AML-193 (cell line): ENCODE measurements at regions not wholly inside any gene's neighbourhood (a gene's known extent, or its start where the extent isn't known, plus 50 kb on each side); places are given as distances from the start of the nearest gene placed in this dataset.
A peak's percentile ranks its signal among the peaks of the same experiment; 100 is the strongest.
"Not testable (repeated sequence)": the region's sequence is repeated elsewhere in the genome, so short reads cannot be mapped to it uniquely, and the experiment has no call there.

Experiments used
- DNase-seq, 2 experiments: peaks; one replicate each; lab custom pipeline; 2025; lab: John Stamatoyannopoulos, UW

GRCh38 chr9:11144746-11145145 lies 531.9 kb upstream of the PTPRD start:
- DNase-seq, result no peak

- no peak for DNase-seq
These were observed 535.4 kb upstream of the PTPRD start for GRCh38 chr9:11148189-11148588.

DNA sequence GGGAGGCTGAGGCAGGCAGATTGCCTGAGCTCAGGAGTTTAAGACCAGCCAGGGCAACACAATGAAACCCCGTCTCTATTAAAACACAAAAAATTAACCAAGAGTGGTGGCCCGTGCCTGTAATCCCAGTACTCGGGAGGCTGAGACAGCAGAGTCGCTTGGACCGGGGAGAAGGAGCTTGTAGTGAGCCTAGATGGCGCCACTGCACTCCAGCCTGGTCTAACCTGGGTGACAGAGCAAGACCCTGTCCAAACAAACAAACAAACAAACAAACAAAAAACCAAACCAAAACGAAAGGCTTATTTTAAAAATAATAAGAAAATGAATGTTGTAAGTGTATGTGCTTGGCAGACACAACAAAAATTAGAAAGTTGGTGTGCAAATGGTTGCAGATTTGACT lies 536.3 kb upstream of the PTPRD start:
- DNase-seq, result no peak

DNA sequence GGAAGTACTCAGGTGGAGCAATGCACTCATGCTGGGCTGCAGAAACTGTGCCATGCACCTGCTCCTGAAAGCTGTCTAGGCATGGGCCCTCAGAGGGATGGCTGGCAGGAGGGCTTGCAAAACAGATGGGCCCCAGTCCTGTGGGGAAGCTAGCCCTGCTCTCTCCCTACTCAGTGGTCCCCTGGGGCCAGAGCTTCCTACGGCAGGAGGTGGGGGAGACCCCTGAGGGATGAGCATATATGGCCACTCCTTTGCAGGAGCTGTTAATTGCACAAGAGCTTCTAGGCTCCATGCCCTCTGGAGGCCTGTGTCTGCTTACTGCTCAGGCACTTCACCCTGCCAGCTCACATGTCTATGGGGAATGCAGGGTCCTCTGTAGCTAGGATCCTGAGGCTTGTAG lies 545.3 kb upstream of the PTPRD start:
- DNase-seq, result no peak

- DNase-seq, result no peak
These were observed 545.9 kb upstream of the PTPRD start for GRCh38 chr9:11158676-11159075.

DNA sequence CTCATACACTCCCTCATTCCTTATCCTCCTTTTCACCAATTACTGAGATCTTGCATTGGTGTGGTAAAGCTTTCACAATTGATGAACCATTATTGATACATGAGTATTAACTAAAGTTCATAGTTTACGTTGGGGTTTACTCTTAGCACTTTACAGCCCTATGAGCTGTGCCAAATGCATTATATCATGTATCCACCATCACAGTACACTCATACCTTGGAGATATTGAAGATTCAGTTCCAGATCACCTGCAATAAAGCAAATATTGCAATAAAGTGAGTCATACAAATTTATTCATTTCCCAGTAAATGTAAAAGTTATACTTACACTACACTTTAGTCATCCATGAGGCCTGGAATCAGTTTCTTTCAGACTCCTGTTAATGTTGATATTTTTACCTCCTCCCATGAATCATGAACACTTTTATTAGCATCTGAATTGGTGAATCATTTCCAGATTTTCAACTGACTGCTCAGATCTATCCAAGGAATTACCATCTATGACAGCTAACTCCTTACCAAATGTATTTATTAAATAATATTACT lies 546.6 kb upstream of the PTPRD start:
- DNase-seq, result no peak

DNA sequence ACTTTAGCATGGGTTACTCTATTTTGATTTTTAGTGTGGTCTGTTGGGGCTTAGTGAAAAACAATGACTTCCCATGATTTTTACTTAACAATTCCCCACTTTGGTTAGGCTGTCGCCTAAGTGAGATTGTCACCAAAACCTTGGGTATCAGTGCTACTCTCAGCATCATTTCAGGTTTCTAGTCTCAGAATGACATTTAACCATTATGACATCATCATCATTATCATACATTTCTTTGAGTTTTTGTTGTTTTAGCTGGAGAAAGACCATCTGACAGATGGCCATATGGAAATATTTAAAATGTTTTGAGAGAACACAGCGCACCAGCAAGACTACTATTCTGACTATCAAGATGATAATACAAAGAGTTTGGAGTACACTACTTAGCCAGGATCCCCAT lies 551.0 kb upstream of the PTPRD start:
- no peak for DNase-seq

DNA sequence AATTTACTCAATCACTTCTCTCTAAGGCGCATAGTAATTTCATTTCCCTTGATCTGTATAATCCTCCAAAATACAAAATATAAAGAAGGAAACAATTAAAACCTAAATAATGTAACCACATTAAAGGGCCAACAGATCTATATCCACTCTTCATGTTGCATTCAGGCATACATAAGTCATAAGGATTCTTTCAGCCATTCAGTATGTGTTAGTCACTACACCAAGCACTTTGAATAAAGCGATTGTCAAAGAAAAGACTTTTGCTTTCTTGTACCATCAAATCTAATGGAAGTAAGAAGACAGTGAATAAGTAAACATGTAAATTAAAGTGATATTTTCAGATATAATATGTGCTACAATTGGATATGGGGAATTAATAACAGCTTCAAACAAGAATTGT lies 569.2 kb upstream of the PTPRD start:
- no peak for DNase-seq

GRCh38 chr9:11190719-11191118 lies 577.9 kb upstream of the PTPRD start:
- DNase-seq, result no peak

GRCh38 chr9:11192993-11193392 lies 580.2 kb upstream of the PTPRD start:
- no peak for DNase-seq

- no peak for DNase-seq
These were observed 581.4 kb upstream of the PTPRD start for GRCh38 chr9:11194246-11194645.

DNA sequence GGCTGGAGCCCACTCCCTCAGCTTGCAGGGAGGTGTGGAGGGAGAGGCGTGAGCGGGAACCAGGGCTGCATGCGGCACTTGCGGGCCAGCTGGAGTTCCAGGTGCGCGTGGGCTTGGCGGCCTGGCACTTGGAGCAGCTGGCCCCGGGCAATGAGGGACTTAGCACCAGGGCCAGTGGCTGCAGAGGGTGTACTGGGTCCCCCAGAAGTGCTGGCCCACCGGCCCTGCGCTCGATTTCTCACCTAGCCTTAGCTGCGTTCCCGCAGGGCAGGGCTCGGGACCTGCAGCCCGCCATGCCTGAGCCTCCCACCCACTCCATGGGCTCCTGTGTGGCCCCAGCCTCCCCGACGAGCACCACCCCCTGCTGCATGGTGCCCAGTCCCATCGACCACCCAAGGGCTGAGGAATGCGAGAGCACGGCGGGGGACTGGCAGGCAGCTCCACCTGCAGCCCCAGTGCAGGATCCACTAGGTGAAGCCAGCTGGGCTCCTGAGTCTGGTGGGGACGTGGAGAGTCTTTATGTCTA lies 584.1 kb upstream of the PTPRD start:
- not testable (repeated sequence) for DNase-seq

DNA sequence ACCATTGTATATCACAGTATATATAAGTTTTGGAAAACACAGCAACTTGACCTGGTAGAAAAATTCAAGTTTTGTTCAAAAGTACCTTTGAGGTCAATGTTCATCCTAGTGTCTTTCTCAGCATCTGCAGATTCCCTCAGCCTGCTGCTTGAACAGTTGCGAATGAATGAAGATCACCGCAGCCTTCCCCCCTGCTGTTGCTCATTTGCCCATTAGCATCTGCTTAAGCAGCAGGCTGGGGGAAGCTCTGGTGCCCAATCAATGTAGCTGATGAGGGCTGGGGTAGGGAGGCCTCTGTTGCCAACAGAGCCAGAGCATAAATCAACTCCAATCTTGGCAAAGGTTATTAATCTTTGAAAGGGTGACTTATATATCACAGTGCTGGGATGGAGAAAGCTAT lies 586.5 kb upstream of the PTPRD start:
- DNase-seq, result no peak

- no peak for DNase-seq
These were observed 591.7 kb upstream of the PTPRD start for GRCh38 chr9:11204521-11204920.

DNA sequence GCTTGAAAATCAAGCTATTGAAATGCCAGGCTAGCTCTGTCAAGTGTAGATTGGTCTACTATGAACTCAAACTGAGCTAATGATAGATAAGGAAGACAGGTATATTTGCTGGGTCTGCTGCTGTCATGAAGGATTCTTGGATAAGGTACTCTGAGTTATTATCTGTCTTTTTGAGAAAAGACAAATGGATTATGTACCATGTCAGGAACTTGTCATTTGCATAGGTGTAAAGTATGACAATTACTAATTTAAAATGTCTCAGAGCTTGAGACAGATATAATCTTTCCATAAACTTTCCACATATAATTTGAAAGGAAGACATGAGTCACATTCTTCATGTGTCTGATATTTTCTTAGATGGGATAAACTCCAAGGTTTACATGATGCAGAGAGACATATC lies 594.1 kb upstream of the PTPRD start:
- no peak for DNase-seq

GRCh38 chr9:11233696-11234095 lies 620.9 kb upstream of the PTPRD start:
- DNase-seq, result no peak

DNA sequence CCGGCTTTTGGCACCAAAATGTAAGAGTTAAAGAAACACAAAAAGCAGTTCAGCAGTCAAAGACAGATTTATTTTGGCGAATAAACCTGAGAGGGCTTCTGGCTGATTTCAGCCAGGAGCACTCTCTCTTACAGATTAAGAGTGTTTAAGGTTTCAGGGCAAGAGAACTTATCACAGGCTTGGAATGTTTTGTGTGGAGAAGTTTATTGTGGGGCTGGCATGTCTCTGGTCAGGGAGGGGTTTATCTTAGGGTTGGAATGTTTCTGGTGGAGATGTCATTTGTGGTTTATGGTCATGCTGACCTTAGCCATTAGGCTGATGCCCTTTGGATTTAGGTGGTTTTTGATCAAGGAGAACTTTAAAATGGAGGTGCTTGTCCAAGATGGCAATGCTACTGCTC lies 622.3 kb upstream of the PTPRD start:
- DNase-seq, result no peak

DNA sequence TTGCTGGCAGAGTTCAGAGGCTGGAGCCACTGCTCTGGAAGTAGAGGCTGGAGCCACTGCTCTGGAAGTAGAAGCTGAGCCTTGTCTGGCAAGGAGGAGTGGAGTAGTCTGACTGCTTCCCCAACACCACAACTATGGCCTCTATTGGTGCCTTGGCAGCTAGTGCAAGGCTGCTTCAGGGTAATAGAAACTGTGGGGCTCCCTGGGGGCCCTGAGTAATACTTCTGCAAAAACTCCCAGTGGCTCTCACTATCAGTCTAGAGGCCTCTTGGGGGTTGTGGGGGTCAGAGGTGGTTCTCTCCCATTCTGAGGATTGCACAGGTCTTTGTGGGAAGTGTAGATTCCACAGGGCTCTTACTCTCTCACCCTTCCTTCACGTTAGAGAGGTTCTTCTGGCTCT lies 629.0 kb upstream of the PTPRD start:
- DNase-seq, result no peak

- DNase-seq, result no peak
These were observed 645.2 kb upstream of the PTPRD start for GRCh38 chr9:11257992-11258391.

GRCh38 chr9:11269036-11269435 lies 656.2 kb upstream of the PTPRD start:
- DNase-seq, result no peak

- DNase-seq, result no peak
These were observed 662.4 kb upstream of the PTPRD start for GRCh38 chr9:11275158-11275695.

DNA sequence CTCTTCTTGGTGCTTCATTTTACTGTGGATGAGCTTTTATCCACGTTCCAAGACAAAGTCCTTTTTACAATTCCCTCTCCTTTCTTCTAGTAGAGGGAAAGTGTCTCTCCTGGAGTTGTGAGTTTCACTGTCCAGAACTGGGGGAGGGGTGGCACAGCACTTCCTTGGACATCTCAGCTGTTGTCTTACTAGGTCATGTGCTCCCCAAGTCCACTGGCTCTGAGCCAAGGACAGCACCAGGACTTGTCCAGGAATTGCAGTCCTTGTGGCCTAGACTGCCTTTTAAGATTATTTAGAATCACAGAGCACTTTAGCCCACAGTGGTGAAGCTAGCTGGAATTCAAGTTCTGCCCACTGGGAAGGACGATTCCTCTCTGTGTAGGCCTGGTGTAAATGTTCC lies 700.2 kb upstream of the PTPRD start:
- no peak for DNase-seq

DNA sequence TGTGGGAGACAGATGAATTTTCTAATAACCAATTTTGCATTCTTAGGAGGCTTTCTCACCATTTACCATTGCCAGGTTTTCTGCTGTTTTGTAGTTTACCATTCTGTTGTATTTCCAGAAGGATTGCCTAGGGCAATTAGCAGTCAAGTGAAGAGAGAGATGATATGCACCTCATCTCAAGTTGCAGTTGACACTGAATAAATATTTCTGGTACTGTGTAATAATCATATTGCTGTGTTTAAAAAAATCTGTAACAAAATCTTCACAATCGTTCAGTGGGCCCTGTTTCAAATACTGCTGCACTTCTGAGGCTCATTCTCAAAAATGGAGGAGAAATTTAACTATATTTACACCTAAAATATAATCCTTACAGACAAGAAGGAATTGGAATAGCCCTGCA lies 706.1 kb upstream of the PTPRD start:
- no peak for DNase-seq

DNA sequence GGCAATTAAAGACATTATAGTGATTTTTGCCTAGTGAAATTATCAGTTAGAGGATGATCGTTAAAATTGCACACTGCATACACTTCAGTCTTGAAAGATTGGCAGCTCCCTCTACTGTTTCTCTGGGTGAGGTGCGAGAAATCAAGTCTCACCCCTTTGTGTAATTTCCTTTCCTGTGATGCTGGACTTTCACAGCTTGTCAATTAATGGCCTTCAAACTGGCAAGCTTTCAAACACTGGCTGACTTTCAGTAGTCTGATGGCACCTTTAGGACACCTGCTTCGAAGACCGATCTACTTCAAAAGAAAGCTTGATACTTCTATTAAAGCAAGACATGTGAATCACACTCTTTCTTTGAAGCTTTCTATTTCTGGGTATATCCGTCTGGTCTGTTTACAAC lies 706.7 kb upstream of the PTPRD start:
- DNase-seq, result peak; percentile 27
